GM10248 (cell line): ENCODE measurements at regions not wholly inside any gene's neighbourhood (a gene's known extent, or its start where the extent isn't known, plus 50 kb on each side); places are given as distances from the start of the nearest gene placed in this dataset.

Source experiments
- CTCF ChIA-PET: fragments of 300-600 bp; sonication (Branson Sonifier 250); formaldehyde crosslinking; extraction: SDS; loops from one replicate; lab custom pipeline; 2021; ENCODE audit warnings: antibody characterized with exemption; lab: Yijun Ruan, JAX
- POLR2A ChIA-PET: fragments of 350-650 bp; sonication (Branson Sonifier 250); formaldehyde crosslinking; extraction: SDS; loops from one replicate; lab custom pipeline; 2020; ENCODE audit warnings: antibody characterized with exemption; lab: Yijun Ruan, JAX
- DNase-seq: peaks from one replicate; pipeline ENCODE4 v3.0.0; 2012; ENCODE audit errors: extremely low spot score
- CTCF ChIP-seq: IDR thresholded peaks from 2 replicates; pipeline ENCODE4 v1.5.1; 2012; ENCODE audit warnings: mild to moderate bottlenecking, low read depth; ENCODE audit errors: extremely low read depth, missing control alignments, control extremely low read depth

- CTCF ChIA-PET = no interaction called here
- DNase-seq = no peak
- TF ChIP-seq CTCF = no peak
- POLR2A ChIA-PET = no interaction called here
Measured at GRCh38 chr4:138448169-138448568, 206.0 kb upstream of the SLC7A11 start.

- CTCF ChIA-PET = no interaction called here
- POLR2A ChIA-PET = no interaction called here
- TF ChIP-seq CTCF = no peak
- DNase-seq = no peak
Measured at GRCh38 chr4:138446456-138446855, 204.3 kb upstream of the SLC7A11 start.

- ChIA-PET CTCF (no interaction called here), POLR2A (no interaction called here)
- DNase-seq = no peak
- no peak for TF ChIP-seq CTCF
Measured at GRCh38 chr4:138445098-138445497, 202.9 kb upstream of the SLC7A11 start.

- no peak for TF ChIP-seq CTCF
- POLR2A ChIA-PET = no interaction called here
- no peak for DNase-seq
- CTCF ChIA-PET = no interaction called here
Measured at GRCh38 chr4:138444260-138444659, 202.1 kb upstream of the SLC7A11 start.

- ChIA-PET POLR2A (no interaction called here), CTCF (no interaction called here)
- no peak for TF ChIP-seq CTCF
- no peak for DNase-seq
Measured at GRCh38 chr4:138439143-138439581, 197.0 kb upstream of the SLC7A11 start.

GRCh38 chr4:138438608-138439007 lies 196.5 kb upstream of the SLC7A11 start:
- ChIA-PET POLR2A (no interaction called here), CTCF (no interaction called here)
- TF ChIP-seq CTCF = no peak
- no peak for DNase-seq
